Suprapubic skin (tissue), 4 donors: ENCODE measurements at regions not wholly inside any gene's neighbourhood (a gene's known extent, or its start where the extent isn't known, plus 50 kb on each side); places are given as distances from the start of the nearest gene placed in this dataset.

Source experiments
- EP300 ChIP-seq: sonication (generic); formaldehyde crosslinking; IDR thresholded peaks from one replicate; pipeline ENCODE4 v1.6.1; 2017; ENCODE audit warnings: antibody characterized with exemption
- POLR2A ChIP-seq, 2 donors: fragments of 450-650 bp; IDR thresholded peaks; one replicate each; pipeline ENCODE4 v1.6.1; 2017; ENCODE audit warnings: antibody characterized with exemption in 2 of 2, mild to moderate bottlenecking in 2 of 2, moderate library complexity in 2 of 2
- POLR2AphosphoS5 ChIP-seq, 3 donors: sonication (generic); formaldehyde crosslinking; IDR thresholded peaks; one replicate each; pipeline ENCODE4 v1.6.1; 2017; ENCODE audit warnings: antibody characterized with exemption in 3 of 3
- TF ChIP-seq, protein P1 (sequence below), 2 donors: fragments of 200-600 bp in 1 of 2; fragments of 450-650 bp in 1 of 2; sonication (generic) in 1 of 2; IDR thresholded peaks; one replicate each; pipeline ENCODE4 v1.5.1; 2016 to 2019; ENCODE audit warnings: antibody characterized with exemption in 2 of 2, mild to moderate bottlenecking in 1 of 2, moderate library complexity in 1 of 2

DNA sequence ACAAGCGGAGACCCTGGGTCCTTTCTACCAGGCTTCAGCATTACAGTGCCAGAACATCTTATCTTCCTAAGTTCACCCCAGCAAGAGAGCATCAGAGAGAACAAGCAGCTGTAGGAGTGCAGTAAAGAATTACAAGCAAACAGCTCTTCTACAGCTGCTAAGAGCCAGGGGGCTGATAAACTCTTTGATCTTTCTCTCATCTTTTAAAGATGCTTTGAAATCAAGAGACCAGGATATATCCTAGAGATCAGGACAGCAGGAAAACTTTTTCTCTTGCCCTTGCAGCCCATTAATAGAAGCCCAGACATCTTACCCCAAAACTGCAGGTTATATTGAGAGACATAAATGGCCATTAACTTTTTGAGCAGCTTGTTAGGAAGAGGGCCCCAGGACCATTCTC lies 198.1 kb downstream of the RSL24D1 start:
- TF ChIP-seq POLR2AphosphoS5 (IDR thresholded peaks at IDR 0.05) (no peak), POLR2A (IDR thresholded peaks at IDR 0.05) (no peak), EP300 (no peak)
- TF ChIP-seq, protein P1, sequence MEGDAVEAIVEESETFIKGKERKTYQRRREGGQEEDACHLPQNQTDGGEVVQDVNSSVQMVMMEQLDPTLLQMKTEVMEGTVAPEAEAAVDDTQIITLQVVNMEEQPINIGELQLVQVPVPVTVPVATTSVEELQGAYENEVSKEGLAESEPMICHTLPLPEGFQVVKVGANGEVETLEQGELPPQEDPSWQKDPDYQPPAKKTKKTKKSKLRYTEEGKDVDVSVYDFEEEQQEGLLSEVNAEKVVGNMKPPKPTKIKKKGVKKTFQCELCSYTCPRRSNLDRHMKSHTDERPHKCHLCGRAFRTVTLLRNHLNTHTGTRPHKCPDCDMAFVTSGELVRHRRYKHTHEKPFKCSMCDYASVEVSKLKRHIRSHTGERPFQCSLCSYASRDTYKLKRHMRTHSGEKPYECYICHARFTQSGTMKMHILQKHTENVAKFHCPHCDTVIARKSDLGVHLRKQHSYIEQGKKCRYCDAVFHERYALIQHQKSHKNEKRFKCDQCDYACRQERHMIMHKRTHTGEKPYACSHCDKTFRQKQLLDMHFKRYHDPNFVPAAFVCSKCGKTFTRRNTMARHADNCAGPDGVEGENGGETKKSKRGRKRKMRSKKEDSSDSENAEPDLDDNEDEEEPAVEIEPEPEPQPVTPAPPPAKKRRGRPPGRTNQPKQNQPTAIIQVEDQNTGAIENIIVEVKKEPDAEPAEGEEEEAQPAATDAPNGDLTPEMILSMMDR (IDR thresholded peaks at IDR 0.05): no peak
